ENCODE measurements at regions not wholly inside any gene's neighbourhood (a gene's known extent, or its start where the extent isn't known, plus 50 kb on each side); places are given as distances from the start of the nearest gene placed in this dataset. TPM values are rescaled to one million over a fixed set of nuclear protein-coding genes. Genes with fewer than 3 reads are reported as not detected.
"Not testable (repeated sequence)": the region's sequence is repeated elsewhere in the genome, so short reads cannot be mapped to it uniquely, and the experiment has no call there.

DNA sequence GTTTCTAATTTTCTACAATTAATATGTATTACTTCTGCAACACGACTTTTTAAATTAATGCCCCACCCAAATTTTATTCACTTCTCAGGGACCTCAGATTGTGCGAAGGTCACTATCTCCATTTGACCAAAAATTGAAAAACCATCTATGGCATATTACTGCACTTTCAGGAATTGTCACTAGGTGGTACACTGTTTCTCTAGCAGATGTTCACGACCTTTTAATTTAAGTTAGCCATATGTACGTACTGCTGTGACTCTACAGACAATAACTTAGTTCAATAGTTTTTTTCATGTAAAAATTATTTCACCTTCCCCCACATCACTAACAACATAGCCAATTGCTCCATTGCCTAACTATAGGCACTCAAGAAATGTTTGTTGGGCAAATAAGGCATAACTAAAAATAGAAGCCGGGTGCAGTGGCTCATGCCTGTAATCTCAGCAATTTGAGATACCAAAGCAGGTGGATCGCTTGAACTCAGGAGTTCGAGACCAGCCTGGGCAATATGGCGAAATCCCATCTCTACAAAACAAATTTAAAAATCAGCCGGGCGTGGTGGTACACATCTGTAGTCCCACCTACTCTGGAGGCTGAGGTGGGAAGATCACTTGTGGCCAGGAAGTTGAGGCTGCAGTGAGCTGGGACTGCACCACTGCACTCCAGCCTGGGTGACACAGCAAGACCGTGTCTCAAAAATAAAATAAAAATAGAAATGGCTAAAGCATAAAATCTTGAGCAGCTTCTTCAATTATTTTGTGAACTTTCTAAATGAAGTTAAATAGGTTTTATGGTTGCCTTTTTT, 75.7 kb upstream of the PKN2 start:
- peak; percentile 43 for DNase-seq (ENCODE audit: low read depth)
- TF ChIP-seq, protein P1, sequence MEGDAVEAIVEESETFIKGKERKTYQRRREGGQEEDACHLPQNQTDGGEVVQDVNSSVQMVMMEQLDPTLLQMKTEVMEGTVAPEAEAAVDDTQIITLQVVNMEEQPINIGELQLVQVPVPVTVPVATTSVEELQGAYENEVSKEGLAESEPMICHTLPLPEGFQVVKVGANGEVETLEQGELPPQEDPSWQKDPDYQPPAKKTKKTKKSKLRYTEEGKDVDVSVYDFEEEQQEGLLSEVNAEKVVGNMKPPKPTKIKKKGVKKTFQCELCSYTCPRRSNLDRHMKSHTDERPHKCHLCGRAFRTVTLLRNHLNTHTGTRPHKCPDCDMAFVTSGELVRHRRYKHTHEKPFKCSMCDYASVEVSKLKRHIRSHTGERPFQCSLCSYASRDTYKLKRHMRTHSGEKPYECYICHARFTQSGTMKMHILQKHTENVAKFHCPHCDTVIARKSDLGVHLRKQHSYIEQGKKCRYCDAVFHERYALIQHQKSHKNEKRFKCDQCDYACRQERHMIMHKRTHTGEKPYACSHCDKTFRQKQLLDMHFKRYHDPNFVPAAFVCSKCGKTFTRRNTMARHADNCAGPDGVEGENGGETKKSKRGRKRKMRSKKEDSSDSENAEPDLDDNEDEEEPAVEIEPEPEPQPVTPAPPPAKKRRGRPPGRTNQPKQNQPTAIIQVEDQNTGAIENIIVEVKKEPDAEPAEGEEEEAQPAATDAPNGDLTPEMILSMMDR (IDR thresholded peaks at IDR 0.05; ENCODE audit: insufficient read depth, low read length): peak; percentile 73

DNA sequence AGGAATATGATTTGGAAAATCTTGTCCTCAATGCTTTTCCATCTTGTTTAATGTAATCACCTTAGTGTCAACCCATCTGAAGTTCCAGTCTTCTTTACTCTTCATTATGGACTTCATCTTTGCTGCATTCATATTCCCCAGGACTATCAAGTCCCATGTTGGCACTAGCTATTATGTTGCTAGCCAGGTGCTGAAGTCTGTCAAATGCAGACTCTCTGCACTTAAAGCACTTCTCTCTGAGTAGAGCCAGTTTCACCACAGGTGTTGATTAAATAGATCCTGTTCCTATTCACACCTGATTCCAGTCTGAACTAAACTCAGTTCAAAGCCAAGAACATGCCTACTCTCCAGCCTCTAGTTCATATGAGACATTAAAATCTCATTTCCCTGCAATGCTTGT, 75.0 kb upstream of the PKN2 start:
- no peak for DNase-seq (ENCODE audit: low read depth)
- TF ChIP-seq, protein P1 (IDR thresholded peaks at IDR 0.05; ENCODE audit: insufficient read depth, low read length): no peak
- no peak overlapping the region for H3K4me3 ChIP-seq (ENCODE audit: low read depth, low read length)

More for the DNA sequence above, 75.7 kb upstream of the PKN2 start:
- no peak overlapping the region for H3K4me3 ChIP-seq (ENCODE audit: low read depth, low read length)

DNA sequence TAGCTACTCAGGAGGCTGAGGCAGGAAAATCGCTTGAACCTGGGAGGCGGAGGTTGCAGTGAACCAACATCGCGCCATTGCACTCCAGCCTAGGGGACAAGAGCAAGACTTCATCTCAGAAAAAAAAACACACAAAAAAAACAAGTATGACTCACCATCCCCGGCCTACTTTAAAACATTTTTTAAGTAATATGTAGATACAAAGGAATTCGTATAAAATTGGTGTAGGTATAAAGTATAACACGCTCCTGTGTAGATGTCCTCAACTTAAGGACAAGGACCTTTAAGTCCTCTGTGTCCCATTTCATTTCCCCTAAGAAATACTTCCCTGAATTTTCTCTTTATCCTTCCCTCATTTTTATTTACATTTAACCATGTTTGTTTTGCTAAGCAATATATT, 73.4 kb upstream of the PKN2 start:
- no peak for DNase-seq (ENCODE audit: low read depth)
- H3K4me3 ChIP-seq (ENCODE audit: low read depth, low read length): no peak overlapping the region
- TF ChIP-seq, protein P1 (IDR thresholded peaks at IDR 0.05; ENCODE audit: insufficient read depth, low read length): no peak

DNA sequence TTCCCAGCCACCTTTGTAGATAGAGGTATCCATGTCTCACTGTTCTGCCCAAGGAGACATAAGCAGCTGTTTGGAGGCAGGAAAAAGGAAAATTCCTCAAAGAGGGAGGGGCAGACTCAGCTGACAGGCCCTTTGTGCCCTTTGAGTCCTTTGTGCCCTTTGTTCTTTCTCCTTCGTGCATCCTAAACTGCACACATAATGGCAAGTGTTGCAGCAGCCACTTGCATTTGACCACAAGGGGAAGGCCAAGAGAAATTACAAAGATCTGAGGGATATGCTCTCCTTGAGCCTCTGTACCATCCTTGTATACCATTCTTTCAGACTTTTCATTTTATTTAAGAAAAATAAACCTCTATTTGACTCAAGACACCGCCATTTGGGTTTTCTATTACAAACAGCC, 71.8 kb upstream of the PKN2 start:
- H3K4me3 ChIP-seq (ENCODE audit: low read depth, low read length): no peak overlapping the region
- TF ChIP-seq, protein P1 (IDR thresholded peaks at IDR 0.05; ENCODE audit: insufficient read depth, low read length): no peak
- DNase-seq (ENCODE audit: low read depth): no peak

DNA sequence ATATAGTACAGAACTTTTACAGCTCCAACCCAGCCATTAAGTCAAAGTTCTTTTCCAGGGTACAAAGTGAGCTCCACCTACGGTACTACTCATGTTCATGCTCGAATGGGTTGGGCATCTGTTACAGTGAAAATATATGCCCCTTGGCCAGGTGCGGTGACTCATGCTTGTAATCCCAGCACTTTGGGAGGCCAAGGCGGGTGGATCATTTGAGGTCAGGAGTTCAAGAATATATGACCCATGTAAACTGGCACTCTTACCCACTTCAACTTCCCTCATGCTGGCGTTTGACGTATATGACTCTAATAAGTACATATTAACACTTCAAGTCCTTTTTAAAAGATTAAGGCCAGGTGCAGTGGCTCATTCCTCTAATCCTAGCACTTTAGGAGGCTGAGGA, 71.3 kb upstream of the PKN2 start:
- H3K4me3 ChIP-seq (ENCODE audit: low read depth, low read length): no peak overlapping the region
- TF ChIP-seq, protein P1 (IDR thresholded peaks at IDR 0.05; ENCODE audit: insufficient read depth, low read length): no peak
- DNase-seq (ENCODE audit: low read depth): no peak

DNA sequence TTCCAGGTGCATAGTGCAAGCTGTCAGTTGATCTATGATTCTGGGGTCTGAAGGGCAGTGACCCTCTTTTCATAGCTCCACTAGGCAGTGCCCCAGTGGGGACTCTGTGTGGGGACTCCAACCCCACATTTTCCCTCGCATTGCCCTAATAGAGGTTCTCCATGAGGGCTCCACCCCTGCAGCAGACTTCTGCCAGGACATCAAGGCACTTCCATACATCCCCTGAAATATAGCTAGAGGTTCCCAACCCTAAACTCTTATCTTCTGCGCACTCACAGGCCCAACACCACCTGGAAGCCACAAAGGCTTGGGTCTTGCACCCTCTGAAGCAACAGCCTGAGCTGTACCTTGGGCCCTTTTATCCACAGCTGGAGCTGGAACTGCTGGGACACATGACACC, 65.7 kb upstream of the PKN2 start:
- no peak for DNase-seq (ENCODE audit: low read depth)
- TF ChIP-seq, protein P1 (IDR thresholded peaks at IDR 0.05; ENCODE audit: insufficient read depth, low read length): no peak
- H3K4me3 ChIP-seq (ENCODE audit: low read depth, low read length): no peak overlapping the region

DNA sequence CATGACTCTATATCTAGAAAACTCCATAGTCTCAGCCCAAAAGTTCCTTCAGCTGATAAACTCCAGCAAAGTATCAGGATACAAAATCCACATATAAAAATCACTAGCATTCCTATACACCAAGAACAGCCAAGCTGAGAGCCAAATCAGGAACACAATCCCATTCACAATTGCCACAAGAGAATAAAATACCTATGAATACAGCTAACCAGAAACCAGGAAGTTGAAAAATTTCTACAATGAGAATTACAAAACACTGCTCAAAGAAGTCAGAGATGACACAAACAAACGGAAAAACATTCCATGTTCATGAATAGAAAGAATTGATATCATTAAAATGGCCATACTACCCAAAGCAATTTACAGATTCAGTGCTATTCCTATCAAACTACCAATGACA, 61.0 kb upstream of the PKN2 start:
- not testable (repeated sequence) for DNase-seq (ENCODE audit: low read depth); H3K4me3 ChIP-seq (ENCODE audit: low read depth, low read length)

Small RNA genes lying in the stretch of these regions (small RNA-seq; reads per million reads assigned to genes)
- gene AL049861.1 (not detected), gene RF02271 (not detected), gene RN7SL583P (not detected), gene RNA5SP52 (1.2 reads per million, percentile 44 among the genes with 10 or more reads in this experiment)
